Fibroblast of the aortic adventitia (primary cell): ENCODE measurements at regions not wholly inside any gene's neighbourhood (a gene's known extent, or its start where the extent isn't known, plus 50 kb on each side); places are given as distances from the start of the nearest gene placed in this dataset.

Experiments used
- DNase-seq: peaks from one replicate; pipeline ENCODE4 v3.0.0-alpha.2; 2010; ENCODE audit warnings: low read depth
- H3K4me3 ChIP-seq: 2 replicates; pipeline ENCODE4 v1.5.1; 2011; ENCODE audit warnings: low read depth, mild to moderate bottlenecking, control low read depth, low read length, moderate library complexity
- CTCF ChIP-seq: IDR thresholded peaks from 2 replicates; pipeline ENCODE4 v1.5.1; 2011; ENCODE audit warnings: mild to moderate bottlenecking, low read length, control low read depth, inconsistent platforms; ENCODE audit not compliant: insufficient read depth

DNA sequence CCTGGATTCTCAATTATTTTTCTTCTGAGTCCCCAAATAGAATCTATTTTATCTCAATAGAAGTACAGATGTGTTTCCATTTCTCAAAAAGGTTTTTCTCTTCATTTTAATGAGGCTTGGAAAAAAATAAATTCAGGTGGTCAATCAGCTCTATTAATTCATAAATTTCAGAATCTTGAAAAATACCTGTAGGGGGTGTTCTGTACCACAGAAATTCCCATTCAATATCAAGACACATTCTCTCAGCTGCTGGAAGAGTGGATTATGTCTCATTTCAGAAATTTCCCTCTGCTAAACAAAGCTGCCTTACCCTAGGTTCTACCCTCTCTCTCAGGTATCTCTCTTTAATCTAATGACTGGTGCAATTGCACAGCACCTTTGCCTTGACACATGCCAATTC lies 1121.2 kb downstream of the SI start:
- no peak overlapping the region for H3K4me3 ChIP-seq
- DNase-seq, result no peak
- TF ChIP-seq CTCF, result no peak

- no peak overlapping the region for H3K4me3 ChIP-seq
- no peak for TF ChIP-seq CTCF
- no peak for DNase-seq
Observed at GRCh38 chr3:163953526-163953925, 1124.8 kb downstream of the SI start.

DNA sequence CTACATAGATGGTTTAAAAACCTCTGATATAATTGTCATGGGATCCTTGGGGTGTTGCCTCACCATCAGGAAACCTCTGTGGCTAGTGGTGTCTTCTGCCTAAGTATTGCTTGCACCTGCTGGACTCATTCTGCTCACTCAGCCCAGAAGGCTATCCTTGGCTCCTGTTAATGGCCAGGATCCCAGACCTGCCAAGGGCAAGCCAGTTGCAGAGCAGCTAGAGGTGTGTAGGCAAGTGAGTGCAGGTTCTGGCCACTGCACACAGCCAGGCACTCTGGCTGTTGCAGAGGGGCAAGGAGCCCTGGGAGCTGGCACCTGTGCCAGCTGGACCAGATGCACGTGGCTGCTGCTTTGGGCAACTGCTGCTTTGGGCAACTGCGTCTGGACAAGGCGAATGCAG lies 1125.8 kb downstream of the SI start:
- H3K4me3 ChIP-seq, result no peak overlapping the region
- no peak for DNase-seq
- no peak for TF ChIP-seq CTCF

DNA sequence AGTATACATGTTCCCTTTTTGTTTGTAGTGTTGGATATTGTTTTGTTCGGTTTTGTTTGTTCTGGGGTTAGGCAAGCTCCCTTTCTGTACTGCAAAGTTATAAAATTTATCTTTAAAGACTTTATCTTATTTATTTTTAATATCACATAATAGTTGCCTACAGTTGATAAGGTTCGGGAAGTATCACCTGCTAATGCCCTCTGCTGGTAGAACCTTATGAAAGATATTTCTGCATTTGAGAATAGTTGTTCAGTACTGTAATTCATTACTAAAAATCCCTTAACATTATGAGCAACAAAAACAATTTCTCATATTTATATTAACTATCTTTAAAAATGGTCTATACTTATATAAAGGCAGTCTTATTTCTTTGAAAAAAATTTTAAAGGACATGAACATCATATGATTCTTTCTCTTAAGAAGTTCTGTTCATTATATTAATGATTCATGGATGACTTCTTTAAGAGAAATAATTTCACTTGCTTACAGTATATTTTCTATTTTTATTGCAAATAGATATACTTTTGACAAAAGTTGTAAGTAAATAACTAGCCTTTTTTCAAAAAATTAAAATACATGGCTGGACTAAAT lies 1126.8 kb downstream of the SI start:
- no peak overlapping the region for H3K4me3 ChIP-seq
- no peak for TF ChIP-seq CTCF
- no peak for DNase-seq

GRCh38 chr3:163946785-163947184 lies 1131.5 kb downstream of the SI start:
- no peak for DNase-seq
- no peak for TF ChIP-seq CTCF
- H3K4me3 ChIP-seq, result no peak overlapping the region

DNA sequence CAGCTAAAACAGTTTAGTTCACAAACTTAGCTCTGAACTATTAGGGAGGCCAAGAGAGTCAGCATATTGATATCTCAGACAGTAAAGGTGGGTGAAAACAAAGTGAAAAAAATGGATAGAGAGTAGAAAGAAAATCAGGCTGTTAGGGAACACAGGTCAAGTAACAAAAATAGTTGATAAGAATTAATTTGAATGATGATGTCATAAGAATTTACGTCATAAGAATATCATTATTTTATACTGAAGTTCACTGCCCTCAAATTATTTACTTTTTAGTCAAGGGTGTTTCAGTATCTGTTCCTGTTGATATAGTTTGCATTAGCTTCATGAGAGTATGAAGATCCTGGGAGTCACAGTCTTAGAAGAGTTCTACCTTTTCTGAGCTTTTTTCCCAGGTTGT lies 1134.6 kb downstream of the SI start:
- H3K4me3 ChIP-seq, result no peak overlapping the region
- no peak for TF ChIP-seq CTCF
- no peak for DNase-seq

GRCh38 chr3:163939926-163940325 lies 1138.4 kb downstream of the SI start:
- no peak for TF ChIP-seq CTCF
- no peak overlapping the region for H3K4me3 ChIP-seq
- peak; percentile 1 for DNase-seq
